Left ventricle myocardium inferior (tissue), 1 donor: ENCODE measurements at regions not wholly inside any gene's neighbourhood (a gene's known extent, or its start where the extent isn't known, plus 50 kb on each side); places are given as distances from the start of the nearest gene placed in this dataset.

Source experiments
- DNase-seq: peaks from one replicate; pipeline ENCODE4 v3.0.0-alpha.2; 2020
- H3K27ac ChIP-seq: fragments of 200-600 bp; replicated peaks from 2 replicates; pipeline ENCODE4 v1.8.0; 2021
- H3K27me3 ChIP-seq: fragments of 200-600 bp; 2 replicates; pipeline ENCODE4 v1.8.0; 2021; ENCODE audit warnings: low read depth
- H3K36me3 ChIP-seq: fragments of 200-600 bp; 2 replicates; pipeline ENCODE4 v1.8.0; 2021
- H3K4me1 ChIP-seq: fragments of 200-600 bp; 2 replicates; pipeline ENCODE4 v1.8.0; 2021
- H3K4me3 ChIP-seq: fragments of 200-600 bp; 2 replicates; pipeline ENCODE4 v1.8.0; 2021; ENCODE audit warnings: mild to moderate bottlenecking, moderate library complexity
- H3K9me3 ChIP-seq: fragments of 200-600 bp; replicated peaks from 2 replicates; pipeline ENCODE4 v1.8.0; 2021
- CTCF ChIP-seq: fragments of 200-600 bp; IDR thresholded peaks from 2 replicates; pipeline ENCODE4 v1.8.0; 2021; ENCODE audit warnings: antibody characterized with exemption, mild to moderate bottlenecking, borderline replicate concordance
- intact Hi-C: fragments of 100-400 bp; cut with micrococcal nuclease; formaldehyde crosslinking; loops from one replicate; pipeline ENCODE4 v1.11.0; 2022
- donor health status: DM: no; HTN: yes; CAD: no; lungs with severe emphysema.

GRCh38 chr7:13538669-13539068, 450.8 kb downstream of the ETV1 start:
- Histone ChIP-seq H3K4me1 (no peaks in the 10 kb centered on the region), H3K9me3 (no peaks in the 10 kb centered on the region), H3K4me3 (no peak overlapping the region), H3K36me3 (no peaks in the 10 kb centered on the region), H3K27me3 (no peaks in the 10 kb centered on the region), H3K27ac (no peak overlapping the region)
- DNase-seq: no peak
- intact Hi-C loops: no loop called here
- TF ChIP-seq CTCF: no peak

GRCh38 chr7:13540429-13540828, 449.0 kb downstream of the ETV1 start:
- Histone ChIP-seq H3K9me3 (no peaks in the 10 kb centered on the region), H3K4me1 (no peaks in the 10 kb centered on the region), H3K27me3 (no peaks in the 10 kb centered on the region), H3K36me3 (no peaks in the 10 kb centered on the region), H3K27ac (no peak overlapping the region), H3K4me3 (no peak overlapping the region)
- TF ChIP-seq CTCF: no peak
- no peak for DNase-seq
- intact Hi-C loops: no loop called here

DNA sequence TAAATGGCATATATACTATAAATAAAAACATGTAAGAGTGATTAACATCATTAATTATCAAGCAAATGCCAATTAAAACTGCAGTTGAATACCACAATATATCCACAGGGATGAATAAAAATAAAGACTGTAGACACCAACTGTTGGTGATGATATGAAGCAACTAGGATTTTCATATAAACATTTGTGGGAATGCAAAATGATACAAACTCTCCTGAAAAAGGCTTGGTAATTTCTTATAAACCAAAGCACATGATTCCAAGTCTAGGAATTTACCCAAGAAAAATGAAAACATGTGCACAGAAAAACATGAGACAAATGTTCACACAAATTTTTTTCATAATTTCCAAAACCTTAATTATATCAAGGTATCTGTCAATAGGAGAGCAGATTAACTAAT, 448.1 kb downstream of the ETV1 start:
- Histone ChIP-seq H3K36me3 (no peaks in the 10 kb centered on the region), H3K4me1 (no peaks in the 10 kb centered on the region), H3K9me3 (no peaks in the 10 kb centered on the region), H3K27ac (no peak overlapping the region), H3K27me3 (no peaks in the 10 kb centered on the region), H3K4me3 (no peak overlapping the region)
- no peak for DNase-seq
- TF ChIP-seq CTCF: no peak
- intact Hi-C loops: no loop called here

- Histone ChIP-seq H3K4me3 (no peak overlapping the region), H3K4me1 (no peaks in the 10 kb centered on the region), H3K9me3 (no peaks in the 10 kb centered on the region), H3K36me3 (no peaks in the 10 kb centered on the region), H3K27me3 (no peaks in the 10 kb centered on the region), H3K27ac (no peak overlapping the region)
- no peak for DNase-seq
- TF ChIP-seq CTCF: no peak
- intact Hi-C loops: no loop called here
Observed at GRCh38 chr7:13542451-13542850, 447.0 kb downstream of the ETV1 start.

- H3K9me3 ChIP-seq: peaks cover 6% of the 10 kb centered on the region
- no peak for TF ChIP-seq CTCF
- H3K4me1 ChIP-seq: no peaks in the 10 kb centered on the region
- H3K36me3 ChIP-seq: no peaks in the 10 kb centered on the region
- intact Hi-C loops: no loop called here
- DNase-seq: no peak
- H3K27ac ChIP-seq: no peak overlapping the region
- no peak overlapping the region for H3K4me3 ChIP-seq
- no peaks in the 10 kb centered on the region for H3K27me3 ChIP-seq
Observed at GRCh38 chr7:13551503-13551902, 438.0 kb downstream of the ETV1 start.

DNA sequence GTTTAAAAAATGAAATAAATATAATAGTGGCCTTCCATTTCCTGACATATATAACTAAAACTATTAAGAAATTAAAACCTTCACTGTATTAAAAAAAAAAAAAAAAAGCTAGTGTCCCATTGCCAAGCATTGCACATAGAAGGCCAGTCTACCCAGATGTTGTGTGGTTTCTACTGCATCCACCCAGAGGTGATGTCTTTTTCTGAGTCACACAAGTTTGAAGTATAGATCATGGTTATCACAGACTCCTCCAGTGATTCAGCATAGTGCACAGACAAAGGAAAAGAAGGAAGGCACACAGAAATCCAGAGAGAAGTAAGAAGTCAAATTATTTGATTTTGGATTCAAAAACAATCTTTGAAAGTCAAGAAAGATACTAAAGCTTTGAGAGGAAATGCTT, 429.0 kb downstream of the ETV1 start:
- DNase-seq: no peak
- intact Hi-C loops: no loop called here
- H3K9me3 ChIP-seq: no peaks in the 10 kb centered on the region
- TF ChIP-seq CTCF: no peak
- no peaks in the 10 kb centered on the region for H3K4me1 ChIP-seq
- no peaks in the 10 kb centered on the region for H3K27me3 ChIP-seq
- no peaks in the 10 kb centered on the region for H3K36me3 ChIP-seq
- no peak overlapping the region for H3K4me3 ChIP-seq
- no peak overlapping the region for H3K27ac ChIP-seq
